K562 (cell line): ENCODE measurements at regions not wholly inside any gene's neighbourhood (a gene's known extent, or its start where the extent isn't known, plus 50 kb on each side); places are given as distances from the start of the nearest gene placed in this dataset.

ENCODE experiments used
- ATAC-seq: fragments of 200-7000 bp; cut with Tn5 transposase; 3 replicates; pipeline ENCODE4 v1.9.1; 2020; ENCODE audit warnings: moderate library complexity
- BruUV-seq: library from RNA; stranded (reverse); fragments of 400-500 nt; replicated peaks from 2 replicates; lab custom pipeline; 2021; lab: Mats Ljungman, UMichigan
- CTCF ChIA-PET: fragments of 300-600 bp; formaldehyde crosslinking; extraction: SDS; loops from one replicate; lab custom pipeline; 2021; ENCODE audit warnings: low intra/inter-chr PET ratio; lab: Yijun Ruan, JAX
- POLR2A ChIA-PET: fragments of 300-600, 350-650 bp; sonication (Branson Sonifier 250); formaldehyde crosslinking; extraction: SDS; loops from one replicate; lab custom pipeline; 2021; ENCODE audit warnings: antibody characterized with exemption, inconsistent platforms; lab: Yijun Ruan, JAX
- DNase-seq, 4 experiments: peaks; one replicate each; pipeline versions ENCODE4 v3.0.0 to v3.0.0-alpha.2; 2011 to 2018; ENCODE audit warnings: low spot score in 3 of 4, mixed read lengths in 3 of 4; ENCODE audit errors: extremely low read depth in 1 of 4
- FAIRE-seq: peaks from 2 replicates; lab custom pipeline; 2011; peaks lifted over from hg19 to GRCh38; lab: Jason Lieb, UNC
- H2AFZ ChIP-seq: 2 replicates; pipeline ENCODE4 v1.6.0; 2011; ENCODE audit warnings: low read depth, low read length, control low read depth, inconsistent platforms
- H3K27ac ChIP-seq: fragments of 200-600 bp; 3 replicates; pipeline ENCODE4 v1.8.0; 2011; ENCODE audit warnings: low read depth, mild to moderate bottlenecking, control low read depth, inconsistent platforms, low read length, moderate library complexity, mixed read lengths; ENCODE audit errors: extremely low read depth
- H3K27me3 ChIP-seq, 2 experiments: fragments of 300-600 bp in 1 of 2; 2 replicates in 1 of 2; 3 replicates in 1 of 2; pipeline versions ENCODE4 v1.6.0 to v1.8.0; 2011; ENCODE audit warnings: inconsistent platforms in 2 of 2, low read length in 2 of 2, mild to moderate bottlenecking in 1 of 2, mixed read lengths in 1 of 2, moderate library complexity in 1 of 2; ENCODE audit not compliant: control insufficient read depth in 2 of 2, insufficient read depth in 2 of 2
- H3K36me3 ChIP-seq: fragments of 300-600 bp; 3 replicates; pipeline ENCODE4 v1.8.0; 2011; ENCODE audit warnings: mild to moderate bottlenecking, low read length, inconsistent platforms; ENCODE audit not compliant: control insufficient read depth, insufficient read depth
- H3K4me1 ChIP-seq, 2 experiments: fragments of 200-600 bp in 1 of 2; replicated peaks in 1 of 2; 2 replicates in 1 of 2; 3 replicates in 1 of 2; pipeline versions ENCODE4 v1.5.1 to v1.8.0; 2011; ENCODE audit warnings: inconsistent platforms in 2 of 2, low read length in 2 of 2, mild to moderate bottlenecking in 1 of 2, mixed read lengths in 1 of 2, moderate library complexity in 1 of 2; ENCODE audit not compliant: control insufficient read depth in 2 of 2, insufficient read depth in 2 of 2
- H3K4me2 ChIP-seq: 2 replicates; pipeline ENCODE4 v1.6.1; 2011; ENCODE audit warnings: low read length, control low read depth, inconsistent platforms, mixed read lengths; ENCODE audit not compliant: insufficient read depth
- H3K4me3 ChIP-seq: fragments of 200-600 bp; sonication (generic), shearing (Covaris generic); 2 replicates; pipeline ENCODE4 v1.5.1; 2016; ENCODE audit warnings: control low read depth, inconsistent platforms
- H3K79me2 ChIP-seq: fragments of 200-600 bp; 3 replicates; pipeline ENCODE4 v1.8.0; 2011; ENCODE audit warnings: low read length, inconsistent platforms; ENCODE audit not compliant: control insufficient read depth, insufficient read depth
- H3K9ac ChIP-seq, 2 experiments: 2 replicates each; pipeline versions ENCODE4 v1.6.0 to v1.6.1; 2011; ENCODE audit warnings: low read depth in 2 of 2, low read length in 2 of 2, control low read depth in 1 of 2, inconsistent platforms in 1 of 2, mild to moderate bottlenecking in 1 of 2, mixed read lengths in 1 of 2; ENCODE audit not compliant: insufficient read depth in 1 of 2
- H3K9me1 ChIP-seq: one replicate; pipeline ENCODE4 v1.6.0; 2011; ENCODE audit warnings: inconsistent platforms, mild to moderate bottlenecking, low read length, moderate library complexity; ENCODE audit not compliant: control insufficient read depth, insufficient read depth
- H3K9me3 ChIP-seq: replicated peaks from 2 replicates; pipeline ENCODE4 v1.5.1; 2011; ENCODE audit warnings: low read depth, low read length, inconsistent platforms; ENCODE audit not compliant: control insufficient read depth, insufficient read depth
- H4K20me1 ChIP-seq: replicated peaks from 2 replicates; pipeline ENCODE4 v1.6.1; 2011; ENCODE audit warnings: low read length, inconsistent platforms, mixed read lengths; ENCODE audit not compliant: control insufficient read depth, insufficient read depth
- CAMTA2 ChIP-seq: fragments of 250-450 bp; sonication (Bioruptor Pico); conservative IDR thresholded peaks from 2 replicates; pipeline ENCODE4 v1.5.1; 2022
- CC2D1A ChIP-seq: fragments of 450-650 bp; IDR thresholded peaks from 2 replicates; pipeline ENCODE4 v1.6.1; 2017; ENCODE audit warnings: mild to moderate bottlenecking
- HDGF ChIP-seq: fragments of 450-650 bp; IDR thresholded peaks from 2 replicates; pipeline ENCODE4 v1.6.1; 2016
- MEF2D ChIP-seq: conservative IDR thresholded peaks from 2 replicates; pipeline ENCODE4 v1.6.1; 2016; ENCODE audit warnings: low read depth, missing genetic modification characterization, missing compliant biosample characterization
- PHF21A ChIP-seq: fragments of 450-650 bp; IDR thresholded peaks from 2 replicates; pipeline ENCODE4 v1.6.1; 2017; ENCODE audit warnings: low read depth, borderline replicate concordance
- PTBP1 ChIP-seq: fragments of 200-400 bp; formaldehyde crosslinking; IDR thresholded peaks from 2 replicates; pipeline ENCODE4 v1.6.1; 2017; ENCODE audit warnings: low read depth, low read length
- USF2 ChIP-seq: sonication (generic); formaldehyde crosslinking; IDR thresholded peaks from 2 replicates; pipeline ENCODE4 v1.5.0; 2020; ENCODE audit warnings: missing genetic modification reagents
- ZNF134 ChIP-seq: fragments of 250-450 bp; sonication (Bioruptor Pico); conservative IDR thresholded peaks from 2 replicates; pipeline ENCODE4 v1.4.0; 2020
- ZNF384 ChIP-seq: IDR thresholded peaks from 2 replicates; pipeline ENCODE4 v1.6.1; 2012; ENCODE audit warnings: low read depth, low read length, improper control_type of control experiment
- ZNF449 ChIP-seq: fragments of 250-450 bp; sonication (Bioruptor Pico); IDR thresholded peaks from 2 replicates; pipeline ENCODE4 v1.8.0; 2022; ENCODE audit warnings: moderate library complexity, mild to moderate bottlenecking, inconsistent platforms
- ZNF592 ChIP-seq: fragments of 450-650 bp; IDR thresholded peaks from 2 replicates; pipeline ENCODE4 v1.6.1; 2017; ENCODE audit warnings: antibody characterized with exemption, mild to moderate bottlenecking
- ZNF699 ChIP-seq: fragments of 250-450 bp; sonication (Bioruptor Pico); IDR thresholded peaks from 2 replicates; pipeline ENCODE4 v1.8.0; 2021; ENCODE audit warnings: mild to moderate bottlenecking, moderate library complexity; ENCODE audit not compliant: insufficient replicate concordance
- WGBS: fragments of 100-300 bp; shearing (Covaris generic); methylation state at CpG from one replicate; pipeline ENCODE4 v1.1.6; 2016; ENCODE audit warnings: low coverage, mixed read lengths; ENCODE audit not compliant: insufficient coverage; ENCODE audit errors: missing lambda C conversion rate; 5-methylcytosine and 5-hydroxymethylcytosine counted together
- in situ Hi-C: fragments of 300-500 bp; cut with MboI; formaldehyde crosslinking; loops from 4 replicates; pipeline ENCODE4 v1.15.0; 2018; ENCODE audit warnings: inconsistent platforms, mixed read lengths
- intact Hi-C: fragments of 100-400 bp; cut with micrococcal nuclease; formaldehyde crosslinking; loops from 2 replicates; pipeline ENCODE4 v1.14.2; 2022

GRCh38 chr3:59426821-59427565, 377.2 kb upstream of the CFAP20DC start:
- WGBS, result 2% methylated on average over 10 of the region's 10 CpGs
- TF ChIP-seq PHF21A (no peak), ZNF592 (no peak), MEF2D (tag) (no peak), ZNF699 (CRISPR knock-in tag) (no peak), USF2 (CRISPR knock-in tag) (no peak), CC2D1A (no peak), ZNF449 (CRISPR knock-in tag) (no peak), ZNF384 (no peak), ZNF134 (CRISPR knock-in tag) (no peak), CAMTA2 (CRISPR knock-in tag) (no peak), PTBP1 (no peak), HDGF (no peak)
- ChIA-PET POLR2A (interaction anchor here (0.6 kb wide), 1 partner anchor 18 kb away, joined by 5 read pairs; no protein-coding TSS in a partner anchor), CTCF (no interaction called here)
- Histone ChIP-seq H3K36me3 (no peaks in the 10 kb centered on the region), H3K27me3 (peaks cover 0 to 13% of the 10 kb centered on the region in 2 experiments; a peak in 2 of 5 replicates), H3K9me1 (no peaks in the 10 kb centered on the region), H3K9me3 (no peaks in the 10 kb centered on the region), H3K27ac (no peak overlapping the region), H4K20me1 (no peaks in the 10 kb centered on the region), H3K79me2 (no peaks in the 10 kb centered on the region), H3K4me1 (no peaks in the 10 kb centered on the region), H2AFZ (no peak overlapping the region), H3K4me3 (no peak overlapping the region), H3K9ac (no peak overlapping the region), H3K4me2 (no peak overlapping the region)
- intact Hi-C loops (no loop called here), in situ Hi-C loops (no loop called here)
- FAIRE-seq (no peak), DNase-seq (no peak), ATAC-seq (no peak)
- no TSS peak for BruUV-seq
